ENCODE measurements at regions not wholly inside any gene's neighbourhood (a gene's known extent, or its start where the extent isn't known, plus 50 kb on each side); places are given as distances from the start of the nearest gene placed in this dataset.

DNA sequence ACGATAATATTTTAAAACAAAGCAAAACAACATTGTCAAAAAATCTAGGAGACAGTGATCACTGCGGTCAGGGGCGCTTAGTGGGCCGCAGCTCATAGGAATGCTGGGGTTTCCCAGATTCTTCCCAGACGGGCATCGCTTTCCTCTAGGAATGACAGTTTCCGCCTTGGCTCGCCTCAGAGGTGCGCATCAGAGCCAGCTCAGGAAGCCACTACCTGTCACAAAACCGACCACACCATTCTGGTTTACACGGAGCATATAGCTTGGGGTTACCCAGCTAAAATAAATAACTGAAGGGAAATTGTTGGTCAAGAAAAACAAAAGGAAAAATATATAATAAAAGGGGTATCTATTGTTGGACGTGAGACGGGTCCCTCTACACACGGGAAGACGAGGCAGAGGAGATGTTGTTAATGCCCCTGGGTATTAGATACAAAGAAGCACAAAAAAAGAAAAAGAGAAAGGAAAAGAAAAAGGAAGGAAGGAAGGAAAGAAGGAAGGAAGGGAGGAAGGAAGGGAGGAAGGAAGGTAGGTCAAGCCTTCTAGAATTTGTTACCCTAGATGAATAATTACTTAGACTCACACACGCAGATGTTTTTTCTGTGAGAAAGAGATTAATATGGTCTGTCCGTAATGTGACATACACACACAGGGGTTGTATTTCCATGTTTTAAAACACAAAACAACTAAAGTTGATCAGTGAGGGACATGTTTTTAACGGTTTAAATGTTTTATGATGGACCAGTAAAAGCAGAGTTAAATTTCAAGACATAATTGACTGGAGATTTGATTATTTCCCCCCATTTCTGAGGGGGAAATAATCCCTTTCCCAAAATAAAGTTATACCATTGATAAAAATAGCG lies 292.4 kb upstream of the NFE2L3 start:
- Mint-ChIP-seq H3K27ac (peak overlapping the region; percentile 79), H3K4me3 (ENCODE audit: low read depth) (no peak overlapping the region), H3K9me3 (ENCODE audit: low read depth) (no peaks in the 10 kb centered on the region), H3K36me3 (ENCODE audit: insufficient read depth) (no peaks in the 10 kb centered on the region), H3K4me1 (ENCODE audit: low read depth) (peaks cover 8% of the 10 kb centered on the region), H3K27me3 (peaks cover 20% of the 10 kb centered on the region)
- DNase-seq (ENCODE audit: low spot score, unreplicated experiment) = no peak
- TF ChIP-seq, protein P1, sequence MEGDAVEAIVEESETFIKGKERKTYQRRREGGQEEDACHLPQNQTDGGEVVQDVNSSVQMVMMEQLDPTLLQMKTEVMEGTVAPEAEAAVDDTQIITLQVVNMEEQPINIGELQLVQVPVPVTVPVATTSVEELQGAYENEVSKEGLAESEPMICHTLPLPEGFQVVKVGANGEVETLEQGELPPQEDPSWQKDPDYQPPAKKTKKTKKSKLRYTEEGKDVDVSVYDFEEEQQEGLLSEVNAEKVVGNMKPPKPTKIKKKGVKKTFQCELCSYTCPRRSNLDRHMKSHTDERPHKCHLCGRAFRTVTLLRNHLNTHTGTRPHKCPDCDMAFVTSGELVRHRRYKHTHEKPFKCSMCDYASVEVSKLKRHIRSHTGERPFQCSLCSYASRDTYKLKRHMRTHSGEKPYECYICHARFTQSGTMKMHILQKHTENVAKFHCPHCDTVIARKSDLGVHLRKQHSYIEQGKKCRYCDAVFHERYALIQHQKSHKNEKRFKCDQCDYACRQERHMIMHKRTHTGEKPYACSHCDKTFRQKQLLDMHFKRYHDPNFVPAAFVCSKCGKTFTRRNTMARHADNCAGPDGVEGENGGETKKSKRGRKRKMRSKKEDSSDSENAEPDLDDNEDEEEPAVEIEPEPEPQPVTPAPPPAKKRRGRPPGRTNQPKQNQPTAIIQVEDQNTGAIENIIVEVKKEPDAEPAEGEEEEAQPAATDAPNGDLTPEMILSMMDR (IDR thresholded peaks at IDR 0.05; ENCODE audit: unreplicated experiment) = no peak

DNA sequence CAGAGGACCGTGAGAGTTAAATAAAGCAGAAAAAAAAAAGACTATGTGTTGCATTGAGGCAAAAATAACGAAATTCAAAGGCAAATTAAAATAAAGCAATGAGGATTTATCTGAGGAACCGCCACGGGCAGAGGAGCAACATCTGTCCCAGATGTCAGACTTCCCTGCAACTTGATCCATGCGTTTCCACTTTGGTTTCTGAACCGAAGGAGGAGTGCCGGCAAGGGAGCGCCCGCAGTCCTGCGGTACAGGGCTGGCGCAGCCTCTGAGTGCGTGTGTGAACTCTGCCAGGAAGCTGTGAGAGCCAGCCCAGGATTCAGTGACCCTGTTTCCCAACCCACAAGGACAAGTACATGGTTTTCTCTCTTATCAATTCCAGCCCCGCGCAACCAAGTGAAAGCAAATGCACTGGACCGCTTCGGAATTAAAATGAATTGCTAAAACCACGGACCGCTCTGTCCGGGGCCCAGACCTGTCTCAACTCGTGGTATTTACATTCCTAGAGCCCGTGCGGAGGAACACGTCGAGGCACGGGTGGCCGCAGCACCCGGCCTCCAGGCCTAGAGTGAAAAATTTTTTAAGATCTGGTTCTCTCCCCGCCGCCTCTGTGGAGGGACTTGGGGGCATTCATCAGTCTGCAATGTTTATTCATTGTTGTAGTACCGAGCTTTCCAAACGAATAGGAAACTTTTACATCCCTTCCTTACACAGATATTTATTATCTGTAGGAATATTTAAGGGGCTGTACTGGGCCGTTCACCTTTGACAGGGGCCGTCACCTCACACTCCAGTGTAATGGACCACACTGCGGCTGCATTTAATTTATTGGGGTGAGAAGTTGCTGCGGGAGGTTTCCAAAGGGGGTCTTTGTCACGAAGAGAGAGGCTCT lies 291.5 kb upstream of the NFE2L3 start:
- no peak for DNase-seq (ENCODE audit: low spot score, unreplicated experiment)
- H3K27ac Mint-ChIP-seq = peak overlapping the region; percentile 79

GRCh38 chr7:25861164-25861496 lies 290.9 kb upstream of the NFE2L3 start:
- Mint-ChIP-seq H3K9me3 (ENCODE audit: low read depth) (no peaks in the 10 kb centered on the region), H3K27me3 (peaks cover 29% of the 10 kb centered on the region), H3K4me1 (ENCODE audit: low read depth) (peaks cover 7% of the 10 kb centered on the region), H3K36me3 (ENCODE audit: insufficient read depth) (no peaks in the 10 kb centered on the region), H3K27ac (no peak overlapping the region), H3K4me3 (ENCODE audit: low read depth) (no peak overlapping the region)
- TF ChIP-seq, protein P1 (IDR thresholded peaks at IDR 0.05; ENCODE audit: unreplicated experiment) = no peak
- DNase-seq (ENCODE audit: low spot score, unreplicated experiment) = no peak

More for the DNA sequence above, 291.5 kb upstream of the NFE2L3 start:
- H3K36me3 Mint-ChIP-seq (ENCODE audit: insufficient read depth) = no peaks in the 10 kb centered on the region
- no peak overlapping the region for H3K4me3 Mint-ChIP-seq (ENCODE audit: low read depth)
- H3K4me1 Mint-ChIP-seq (ENCODE audit: low read depth) = peaks cover 7% of the 10 kb centered on the region
- TF ChIP-seq, protein P1 (IDR thresholded peaks at IDR 0.05; ENCODE audit: unreplicated experiment) = no peak
- H3K9me3 Mint-ChIP-seq (ENCODE audit: low read depth) = no peaks in the 10 kb centered on the region
- peaks cover 23% of the 10 kb centered on the region for H3K27me3 Mint-ChIP-seq

DNA sequence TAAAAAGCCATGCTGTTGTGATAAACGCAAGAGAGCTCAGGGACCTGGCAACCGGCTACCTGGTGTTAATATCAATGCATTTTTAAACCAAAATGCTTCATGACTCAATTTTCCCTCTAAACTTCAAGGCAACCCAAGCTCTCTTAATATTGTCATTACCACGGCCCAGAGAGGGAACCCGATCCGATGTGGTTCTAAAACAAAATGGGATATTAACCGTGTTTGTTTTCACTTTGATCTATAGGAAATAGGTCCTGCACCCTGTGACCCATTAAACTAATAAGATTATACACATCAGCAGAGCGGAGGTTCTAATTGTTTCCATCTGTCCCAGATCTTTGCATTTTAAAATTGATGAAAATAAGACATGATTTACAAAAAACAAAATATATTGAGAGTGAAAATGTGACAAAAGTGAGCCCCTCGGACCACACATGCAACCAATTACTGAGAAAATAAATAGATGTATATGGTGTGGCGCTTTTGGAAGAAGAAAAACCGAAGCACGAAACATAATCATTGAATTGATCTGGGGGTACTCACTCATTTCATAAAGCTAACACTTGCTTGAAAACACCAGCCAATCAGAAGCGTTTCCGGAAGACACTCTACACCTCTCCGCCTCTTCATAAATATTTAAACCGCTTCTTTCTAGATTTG lies 290.3 kb upstream of the NFE2L3 start:
- H3K27ac Mint-ChIP-seq = peak overlapping the region; percentile 82
- no peak for DNase-seq (ENCODE audit: low spot score, unreplicated experiment)
- peaks cover 35% of the 10 kb centered on the region for H3K27me3 Mint-ChIP-seq
- peaks cover 7% of the 10 kb centered on the region for H3K4me1 Mint-ChIP-seq (ENCODE audit: low read depth)
- TF ChIP-seq, protein P1 (IDR thresholded peaks at IDR 0.05; ENCODE audit: unreplicated experiment) = no peak
- no peaks in the 10 kb centered on the region for H3K9me3 Mint-ChIP-seq (ENCODE audit: low read depth)
- H3K4me3 Mint-ChIP-seq (ENCODE audit: low read depth) = peak overlapping the region; percentile 48
- no peaks in the 10 kb centered on the region for H3K36me3 Mint-ChIP-seq (ENCODE audit: insufficient read depth)

Data from progenitor cell of endocrine pancreas (in vitro differentiated cells).